Endothelial cell of umbilical vein (primary cell): ENCODE measurements at regions not wholly inside any gene's neighbourhood (a gene's known extent, or its start where the extent isn't known, plus 50 kb on each side); places are given as distances from the start of the nearest gene placed in this dataset.

Experiments used
- BruUV-seq: library from RNA; stranded (reverse); fragments of 400-500 nt; replicated peaks from 2 replicates; lab custom pipeline; 2021; lab: Mats Ljungman, UMichigan
- CTCF ChIA-PET: fragments of 300-600, 350-600 bp; sonication (Branson Sonifier 250); formaldehyde crosslinking; loops from one replicate; lab custom pipeline; 2021; ENCODE audit warnings: antibody characterized with exemption, inconsistent platforms; lab: Charles Lee
- POLR2A ChIA-PET: fragments of 300-600, 350-600 bp; sonication (Branson Sonifier 250); formaldehyde crosslinking; loops from one replicate; lab custom pipeline; 2021; ENCODE audit warnings: antibody characterized with exemption, inconsistent platforms; lab: Charles Lee
- DNase-seq: peaks from one replicate; pipeline ENCODE4 v3.0.0-alpha.2; 2011; ENCODE audit warnings: low read depth, low spot score
- FAIRE-seq: peaks from 2 replicates; lab custom pipeline; 2011; peaks lifted over from hg19 to GRCh38; lab: Jason Lieb, UNC
- H2AFZ ChIP-seq: 2 replicates; pipeline ENCODE4 v1.6.0; 2012; ENCODE audit warnings: low read depth, low read length, control low read depth, inconsistent platforms
- H3K27ac ChIP-seq: 2 replicates; pipeline ENCODE4 v1.5.1; 2011; ENCODE audit warnings: low read depth, mild to moderate bottlenecking, control low read depth, low read length, moderate library complexity; ENCODE audit not compliant: insufficient read depth
- H3K27me3 ChIP-seq, 2 experiments: 2 replicates each; pipeline versions ENCODE4 v1.6.0 to v1.6.1; 2011; ENCODE audit warnings: low read length in 2 of 2, mixed read lengths in 1 of 2; ENCODE audit not compliant: control insufficient read depth in 2 of 2, insufficient read depth in 2 of 2
- H3K36me3 ChIP-seq, 2 experiments: 2 replicates in 1 of 2; 3 replicates in 1 of 2; pipeline ENCODE4 v1.5.1; 2011; ENCODE audit warnings: low read length in 2 of 2, mild to moderate bottlenecking in 1 of 2, moderate library complexity in 1 of 2; ENCODE audit not compliant: control insufficient read depth in 2 of 2, insufficient read depth in 2 of 2; ENCODE audit errors: extremely low read depth in 1 of 2
- H3K4me1 ChIP-seq: 3 replicates; pipeline ENCODE4 v1.5.1; 2011; ENCODE audit warnings: mild to moderate bottlenecking, low read length; ENCODE audit not compliant: control insufficient read depth, insufficient read depth; ENCODE audit errors: extremely low read depth
- H3K4me2 ChIP-seq: 2 replicates; pipeline ENCODE4 v1.6.1; 2011; ENCODE audit warnings: low read length, control low read depth, mixed read lengths; ENCODE audit not compliant: insufficient read depth
- H3K4me3 ChIP-seq, 3 experiments: fragments of 200-600 bp in 1 of 3; sonication (generic), shearing (Covaris generic) in 1 of 3; replicated peaks in 1 of 3; 2 replicates each; pipeline ENCODE4 v1.5.1; 2011 to 2016; ENCODE audit warnings: control low read depth in 3 of 3, low read length in 3 of 3, mild to moderate bottlenecking in 2 of 3, inconsistent platforms in 1 of 3, low read depth in 1 of 3, moderate library complexity in 1 of 3; ENCODE audit not compliant: insufficient read depth in 1 of 3
- H3K79me2 ChIP-seq: 2 replicates; pipeline ENCODE4 v1.6.0; 2012; ENCODE audit warnings: low read length, inconsistent platforms; ENCODE audit not compliant: control insufficient read depth, insufficient read depth
- H3K9ac ChIP-seq: replicated peaks from 2 replicates; pipeline ENCODE3; 2011; ENCODE audit warnings: low read length, control low read depth; ENCODE audit not compliant: insufficient read depth; ENCODE audit errors: extremely low read depth
- H3K9me1 ChIP-seq: replicated peaks from 3 replicates; pipeline ENCODE4 v1.6.0; 2011; ENCODE audit warnings: mild to moderate bottlenecking, low read length; ENCODE audit not compliant: control insufficient read depth, insufficient read depth; ENCODE audit errors: extremely low read depth
- H3K9me3 ChIP-seq: replicated peaks from 2 replicates; pipeline ENCODE4 v1.5.1; 2012; ENCODE audit warnings: low read length, inconsistent platforms; ENCODE audit not compliant: control insufficient read depth, insufficient read depth
- H4K20me1 ChIP-seq: replicated peaks from 2 replicates; pipeline ENCODE3; 2011; ENCODE audit warnings: mild to moderate bottlenecking, low read length; ENCODE audit not compliant: control insufficient read depth, insufficient read depth; ENCODE audit errors: extremely low read depth
- CTCF ChIP-seq, 2 donors: IDR thresholded peaks; 1 replicate in 1 of 2; 2 replicates in 1 of 2; pipeline ENCODE4 v1.5.1; 2011; ENCODE audit warnings: low read length in 2 of 2, mild to moderate bottlenecking in 2 of 2, moderate library complexity in 2 of 2, control low read depth in 1 of 2, inconsistent platforms in 1 of 2, low read depth in 1 of 2; ENCODE audit not compliant: insufficient read depth in 1 of 2; ENCODE audit errors: extremely low read depth in 1 of 2
- EZH2 ChIP-seq: IDR thresholded peaks from 2 replicates; pipeline ENCODE4 v1.6.1; 2012; ENCODE audit warnings: borderline replicate concordance, low read depth, mild to moderate bottlenecking, moderate library complexity, low read length, inconsistent platforms; ENCODE audit not compliant: severe bottlenecking
- FOS ChIP-seq: IDR thresholded peaks from 2 replicates; pipeline ENCODE4 v1.6.1; 2011; ENCODE audit warnings: mild to moderate bottlenecking, low read length, moderate library complexity, borderline replicate concordance; ENCODE audit not compliant: insufficient read depth
- GATA2 ChIP-seq: IDR thresholded peaks from 2 replicates; pipeline ENCODE4 v1.7.0; 2011; ENCODE audit warnings: low read depth, mild to moderate bottlenecking, moderate library complexity, mixed read lengths, low read length; ENCODE audit not compliant: insufficient read length, insufficient read depth
- JUN ChIP-seq: IDR thresholded peaks from 2 replicates; pipeline ENCODE4 v1.6.1; 2011; ENCODE audit warnings: borderline replicate concordance, low read depth; ENCODE audit not compliant: insufficient read length, insufficient read depth
- MAX ChIP-seq: IDR thresholded peaks from 2 replicates; pipeline ENCODE4 v1.6.1; 2011; ENCODE audit not compliant: insufficient read depth, insufficient read length
- MYC ChIP-seq: IDR thresholded peaks from one replicate; pipeline ENCODE4 v1.6.1; 2011; ENCODE audit warnings: mild to moderate bottlenecking, low read depth, low read length
- POLR2A ChIP-seq: IDR thresholded peaks from 2 replicates; pipeline ENCODE4 v1.6.1; 2012; ENCODE audit warnings: low read depth, mild to moderate bottlenecking, control low read depth, low read length
- POLR2AphosphoS5 ChIP-seq: IDR thresholded peaks from 2 replicates; pipeline ENCODE4 v1.6.1; 2012; ENCODE audit warnings: low read depth, mild to moderate bottlenecking, control low read depth, low read length, moderate library complexity; ENCODE audit not compliant: insufficient read depth
- dilution Hi-C: fragments of 300-500 bp; cut with MboI; formaldehyde crosslinking; loops from one replicate; pipeline ENCODE4 v1.15.0; 2019; ENCODE audit warnings: low sequenced_read_pairs; ENCODE audit not compliant: extremely low pct_ligation_motif_present
- intact Hi-C: fragments of 100-400 bp; cut with micrococcal nuclease; formaldehyde crosslinking; loops from one replicate; pipeline ENCODE4 v1.10.0; 2022

GRCh38 chr17:68731465-68731864, 130.3 kb upstream of the FAM20A start:
- no peak overlapping the region for H3K9ac ChIP-seq
- no peak for DNase-seq
- TF ChIP-seq GATA2 = no peak
- TF ChIP-seq MYC = no peak
- no peak for TF ChIP-seq CTCF (IDR thresholded peaks at IDR 0.05; ENCODE audit: extremely low read depth in 1 of 2, insufficient read depth in 1 of 2, low read depth in 1 of 2, low read length in 2 of 2)
- TF ChIP-seq MAX = no peak
- TF ChIP-seq POLR2AphosphoS5 = no peak
- no peak for TF ChIP-seq JUN
- TF ChIP-seq EZH2 = no peak
- TF ChIP-seq FOS = no peak
- no peak for TF ChIP-seq POLR2A
- no peak overlapping the region for H3K27ac ChIP-seq
- no peak for FAIRE-seq
- no peaks in the 10 kb centered on the region for H3K9me3 ChIP-seq
- POLR2A ChIA-PET = no interaction called here
- no peaks in the 10 kb centered on the region for H3K9me1 ChIP-seq
- no peak overlapping the region for H3K4me3 ChIP-seq
- intact Hi-C loops = no loop called here
- no peak overlapping the region for H3K4me2 ChIP-seq
- H3K4me1 ChIP-seq = peaks cover 10% of the 10 kb centered on the region
- no peak overlapping the region for H2AFZ ChIP-seq
- H3K79me2 ChIP-seq = no peaks in the 10 kb centered on the region
- no peaks in the 10 kb centered on the region for H3K27me3 ChIP-seq
- H4K20me1 ChIP-seq = no peaks in the 10 kb centered on the region
- dilution Hi-C loops = no loop called here
- CTCF ChIA-PET = no interaction called here
- no peaks in the 10 kb centered on the region for H3K36me3 ChIP-seq
- BruUV-seq = no TSS peak
